CD4-positive, alpha-beta T cell treated with Interleukin-17A for 1 hour (primary cell): ENCODE measurements at regions not wholly inside any gene's neighbourhood (a gene's known extent, or its start where the extent isn't known, plus 50 kb on each side); places are given as distances from the start of the nearest gene placed in this dataset.
"Not testable (repeated sequence)": the region's sequence is repeated elsewhere in the genome, so short reads cannot be mapped to it uniquely, and the experiment has no call there.

Experiments used
- DNase-seq: peaks from one replicate; pipeline ENCODE4 v3.0.0-alpha.2; 2020

DNA sequence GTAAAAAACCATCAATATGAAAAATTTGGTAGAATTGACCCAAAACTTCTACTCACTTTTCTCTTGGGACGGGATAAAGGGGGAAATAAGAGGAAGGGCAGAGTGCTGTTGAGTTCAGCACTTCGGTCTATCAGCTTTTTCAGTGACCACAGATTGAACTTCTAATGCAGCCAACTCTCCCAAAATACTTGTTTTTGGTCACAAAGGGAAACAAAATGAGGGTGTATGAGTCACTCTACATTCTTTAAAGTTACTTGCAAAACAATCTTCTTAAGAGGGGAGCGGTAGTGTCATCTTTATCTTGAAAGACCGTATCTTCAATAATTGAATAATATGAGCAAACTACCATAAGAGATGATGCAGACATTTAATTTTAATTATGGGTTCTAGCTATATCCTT, 661.3 kb downstream of the CD109 start:
- DNase-seq = no peak

GRCh38 chr6:74356391-74356790, 660.4 kb downstream of the CD109 start:
- DNase-seq = no peak

DNA sequence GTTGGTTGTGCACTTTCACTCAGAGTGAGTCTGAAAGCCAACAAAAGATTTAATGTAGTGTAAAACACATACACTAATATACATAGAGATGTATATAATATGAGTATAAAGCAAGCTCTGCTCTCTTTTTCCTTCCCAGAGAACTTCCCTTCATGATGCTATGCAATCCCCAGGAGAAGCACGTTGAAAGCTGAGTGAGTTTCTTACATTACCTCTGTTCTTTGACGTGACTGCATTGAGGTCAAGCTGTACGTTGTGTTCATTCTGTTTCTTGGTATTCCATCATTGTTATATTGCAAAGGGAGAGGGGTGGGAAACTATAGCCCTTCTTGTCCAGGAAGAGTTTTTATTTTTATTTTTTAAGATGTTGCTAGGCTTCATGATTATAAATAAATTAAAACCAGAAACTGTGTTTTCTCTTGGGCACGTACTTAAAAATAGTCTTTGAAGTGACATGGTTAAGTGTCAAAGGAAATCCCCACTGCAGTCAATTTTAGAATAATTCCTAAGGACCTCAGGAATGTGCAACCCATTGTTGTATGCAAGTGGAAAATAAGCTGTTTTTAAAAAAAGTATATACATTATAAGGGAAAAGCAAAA, 651.0 kb downstream of the CD109 start:
- DNase-seq = no peak

DNA sequence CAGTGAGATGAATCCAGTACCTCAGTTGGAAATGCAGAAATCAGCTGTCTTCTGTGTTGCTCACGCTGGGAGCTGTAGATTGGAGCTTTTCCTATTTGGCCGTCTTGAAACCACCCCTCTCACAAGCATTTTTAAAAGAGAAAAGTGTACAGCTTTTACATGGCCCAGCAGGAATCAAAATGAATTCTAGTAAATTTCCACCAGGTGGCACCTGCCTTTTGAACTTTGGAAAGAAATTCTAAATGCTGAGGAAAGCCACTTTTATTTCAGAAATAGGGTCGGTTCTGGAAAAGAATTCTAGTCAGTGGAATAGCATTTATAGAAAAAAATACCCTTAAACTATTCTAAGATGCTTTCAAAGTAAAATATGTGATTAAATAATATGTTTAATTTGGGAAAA, 647.8 kb downstream of the CD109 start:
- no peak for DNase-seq

GRCh38 chr6:74343321-74343720, 647.3 kb downstream of the CD109 start:
- DNase-seq = not testable (repeated sequence)

GRCh38 chr6:74334722-74335121, 638.7 kb downstream of the CD109 start:
- no peak for DNase-seq

- no peak for DNase-seq
These were observed 637.4 kb downstream of the CD109 start for GRCh38 chr6:74333406-74333805.

- no peak for DNase-seq
These were observed 624.7 kb downstream of the CD109 start for GRCh38 chr6:74320715-74321114.

GRCh38 chr6:74320074-74320473, 624.1 kb downstream of the CD109 start:
- DNase-seq = no peak

DNA sequence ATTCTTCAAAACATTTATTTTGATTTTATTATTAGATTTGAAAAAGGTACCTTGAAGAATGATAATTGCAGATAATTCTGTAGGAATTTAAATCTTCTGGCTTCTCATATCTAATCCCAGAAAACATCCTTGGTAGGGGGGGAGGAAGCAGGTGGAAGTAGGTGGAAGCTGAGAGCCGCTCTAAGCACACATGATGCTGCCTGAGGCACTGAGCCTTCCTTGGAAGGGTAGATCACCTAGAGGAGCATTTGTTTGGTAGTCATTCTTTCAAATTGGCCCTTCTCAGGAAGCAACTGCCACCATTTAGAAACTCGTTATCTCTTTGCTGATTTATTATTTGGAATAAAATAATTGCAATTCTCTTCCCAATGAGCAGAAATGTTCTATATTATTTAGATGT, 623.3 kb downstream of the CD109 start:
- no peak for DNase-seq

DNA sequence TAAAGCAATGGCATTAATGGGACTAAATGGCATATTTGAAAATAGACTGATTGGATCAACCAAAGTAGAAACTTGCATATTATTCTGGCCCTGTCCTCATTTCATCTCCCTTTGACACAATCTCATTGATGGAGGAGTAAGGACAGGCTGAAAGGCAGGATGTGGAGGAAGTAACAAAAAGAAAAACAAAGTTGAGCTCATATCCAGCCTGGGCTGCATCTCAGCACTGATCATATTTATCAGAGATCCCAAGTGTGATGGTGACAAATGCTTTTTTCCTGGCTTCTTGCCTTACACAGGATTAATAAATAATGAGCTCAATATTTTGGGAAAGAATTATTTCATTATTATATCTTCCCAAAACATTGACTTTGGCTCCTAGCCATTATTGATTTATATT, 622.7 kb downstream of the CD109 start:
- DNase-seq = no peak

DNA sequence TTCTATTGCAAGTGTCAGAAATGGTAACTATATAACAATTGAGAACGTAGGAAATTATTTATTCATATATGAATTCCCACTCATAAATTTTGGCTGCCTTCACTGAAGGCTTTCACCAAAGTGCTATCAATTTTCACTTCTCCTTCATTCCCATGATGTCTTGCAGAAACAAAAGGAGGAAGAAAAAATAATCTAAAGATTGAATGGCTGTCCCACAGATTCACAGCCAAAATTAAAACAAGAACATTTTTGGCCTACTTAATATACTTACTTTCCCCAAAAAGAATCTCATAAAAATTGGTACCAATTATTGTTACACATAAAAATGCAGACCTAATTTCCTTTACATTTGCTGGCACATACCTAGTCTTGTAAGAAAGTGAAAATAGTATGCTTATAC, 616.1 kb downstream of the CD109 start:
- DNase-seq = no peak

GRCh38 chr6:74311431-74311830, 615.4 kb downstream of the CD109 start:
- DNase-seq = no peak

GRCh38 chr6:74289884-74290283, 593.9 kb downstream of the CD109 start:
- no peak for DNase-seq

- DNase-seq = no peak
These were observed 591.9 kb downstream of the CD109 start for GRCh38 chr6:74287932-74288331.

DNA sequence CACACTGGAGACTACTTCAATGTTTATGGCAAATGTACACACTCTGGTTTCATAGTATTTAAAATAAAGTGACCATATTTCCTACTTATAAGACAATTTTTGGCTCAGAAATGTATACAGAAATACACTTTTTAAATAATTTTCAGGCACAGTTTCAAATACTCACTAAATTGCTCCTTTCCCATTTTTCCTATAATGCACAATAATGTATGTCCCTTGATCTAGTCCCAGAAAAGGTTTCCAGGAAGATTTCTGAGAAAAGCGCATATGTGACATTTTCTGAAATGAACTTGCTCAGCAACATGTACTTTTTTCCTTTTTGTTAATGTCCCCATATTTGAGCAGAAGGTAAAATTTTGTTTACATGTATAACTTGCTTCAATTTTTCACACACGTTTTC, 591.4 kb downstream of the CD109 start:
- DNase-seq = no peak

DNA sequence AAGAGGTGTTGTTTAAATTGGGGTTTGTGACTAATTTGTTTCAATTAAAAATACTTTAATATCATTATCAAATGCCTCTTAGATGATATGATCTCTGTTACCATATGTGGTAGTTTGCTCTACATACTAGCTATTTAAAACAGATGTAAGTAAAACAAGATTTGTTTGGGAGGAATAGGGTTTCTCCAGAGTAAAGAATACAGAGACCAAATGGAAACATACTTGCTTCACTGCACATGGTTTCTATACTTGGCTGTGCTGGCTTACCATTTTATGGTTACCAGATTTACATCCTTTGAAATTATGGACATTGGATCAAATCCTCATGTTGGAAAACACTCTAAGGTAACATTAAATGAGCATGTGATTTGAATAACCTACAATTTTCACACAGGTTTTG, 588.3 kb downstream of the CD109 start:
- no peak for DNase-seq

DNA sequence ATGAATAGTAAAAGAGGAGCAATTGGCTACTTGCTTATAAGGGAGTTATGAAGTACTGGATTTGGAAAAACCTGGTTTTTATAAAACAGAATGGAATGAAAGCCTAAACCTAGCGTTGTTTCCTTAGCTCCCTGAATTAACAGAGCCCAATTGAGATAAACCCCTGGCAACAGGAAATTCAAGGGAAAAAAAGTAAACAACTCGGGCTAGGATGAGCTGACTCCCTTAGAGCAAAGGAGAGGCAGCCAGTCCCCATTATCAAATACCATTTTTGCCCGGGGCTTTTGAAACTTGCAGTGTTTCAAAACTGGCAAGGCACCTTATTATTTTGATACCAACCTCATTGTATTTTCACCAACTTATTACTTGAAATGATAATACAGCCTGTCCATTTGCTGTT, 587.5 kb downstream of the CD109 start:
- DNase-seq = no peak

DNA sequence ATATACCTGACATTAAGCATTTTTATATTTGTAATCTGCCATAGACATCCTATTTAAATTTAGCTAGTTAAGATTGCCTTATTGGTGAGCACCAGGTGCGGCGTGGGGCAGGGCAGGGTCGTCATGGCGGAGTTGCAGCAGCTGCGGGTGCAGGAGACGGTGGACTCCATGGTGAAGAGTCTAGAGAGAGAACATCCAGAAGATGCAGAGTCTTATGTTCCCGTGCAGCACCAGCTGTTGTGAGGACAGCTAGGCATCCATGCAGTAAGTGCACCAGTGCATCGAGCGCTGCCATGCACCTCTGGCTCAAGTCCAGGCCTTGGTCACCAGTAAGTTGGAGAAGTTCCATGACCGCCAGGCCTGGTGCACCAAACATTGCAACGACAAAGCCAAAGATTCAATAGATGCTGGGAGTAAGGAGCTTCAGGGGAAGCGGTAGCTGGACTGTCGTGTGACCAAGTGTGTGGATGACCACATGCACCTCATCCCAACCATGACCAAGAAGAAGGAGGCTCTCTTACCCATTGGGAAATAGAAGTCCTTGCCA, 586.2 kb downstream of the CD109 start:
- DNase-seq = no peak

GRCh38 chr6:74280130-74280692, 584.2 kb downstream of the CD109 start:
- DNase-seq = no peak

- DNase-seq = no peak
These were observed 581.8 kb downstream of the CD109 start for GRCh38 chr6:74277777-74278186.

- no peak for DNase-seq
These were observed 577.5 kb downstream of the CD109 start for GRCh38 chr6:74273541-74273940.

DNA sequence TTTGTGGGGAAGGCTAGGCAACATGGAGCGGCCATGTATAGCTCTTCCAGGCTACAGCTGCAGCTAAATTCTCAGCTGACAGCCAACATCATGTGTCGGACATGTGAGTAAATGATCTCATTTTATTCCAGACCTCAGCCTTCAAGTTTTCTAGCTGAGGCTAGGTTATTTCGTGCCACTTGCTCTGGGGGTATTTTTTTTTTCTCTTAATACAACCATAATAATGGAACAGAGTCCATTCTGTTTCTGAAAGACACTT, 573.5 kb downstream of the CD109 start:
- DNase-seq = no peak

GRCh38 chr6:74268815-74269599, 573.0 kb downstream of the CD109 start:
- DNase-seq = no peak

DNA sequence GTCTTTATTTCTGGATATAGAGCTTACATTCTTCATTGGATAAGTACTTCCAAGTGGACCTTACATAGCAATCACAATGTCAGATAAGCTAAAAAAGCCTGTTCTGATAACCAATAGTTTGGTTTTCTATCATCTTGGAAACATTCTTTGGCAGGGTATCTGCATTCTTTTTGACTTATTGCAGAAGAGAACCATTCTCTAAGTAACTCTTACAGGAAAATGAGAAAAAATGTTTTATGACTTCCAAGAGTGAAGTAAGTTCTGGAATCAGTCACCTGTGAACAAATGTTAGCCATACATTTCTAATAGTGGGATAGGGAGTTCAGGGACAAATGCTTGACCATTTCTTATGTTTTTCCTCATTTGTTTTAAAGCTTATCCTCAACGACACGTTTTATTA, 564.0 kb downstream of the CD109 start:
- no peak for DNase-seq
